Suppressor macrophage (primary cell): ENCODE measurements at regions not wholly inside any gene's neighbourhood (a gene's known extent, or its start where the extent isn't known, plus 50 kb on each side); places are given as distances from the start of the nearest gene placed in this dataset.

Source experiments
- DNase-seq, 4 experiments: peaks; one replicate each; pipeline ENCODE4 v3.0.0-alpha.2; 2020 to 2022

- DNase-seq: no peak
Observed at GRCh38 chr21:20592463-20592862, 405.7 kb upstream of the NCAM2 start.

- no peak for DNase-seq
Observed at GRCh38 chr21:20603236-20603635, 395.0 kb upstream of the NCAM2 start.

GRCh38 chr21:20611008-20611407 is 387.2 kb upstream of the NCAM2 start:
- DNase-seq: no peak

- DNase-seq: no peak
Observed at GRCh38 chr21:20613654-20614053, 384.6 kb upstream of the NCAM2 start.

GRCh38 chr21:20617130-20617529 is 381.1 kb upstream of the NCAM2 start:
- DNase-seq: no peak

GRCh38 chr21:20618878-20619277 is 379.3 kb upstream of the NCAM2 start:
- DNase-seq: no peak

GRCh38 chr21:20627594-20627993 is 370.6 kb upstream of the NCAM2 start:
- DNase-seq: no peak

- DNase-seq: no peak
Observed at GRCh38 chr21:20631633-20632032, 366.6 kb upstream of the NCAM2 start.

- no peak for DNase-seq
Observed at GRCh38 chr21:20639026-20639425, 359.2 kb upstream of the NCAM2 start.

GRCh38 chr21:20641241-20641640 is 357.0 kb upstream of the NCAM2 start:
- DNase-seq: no peak

GRCh38 chr21:20642681-20643080 is 355.5 kb upstream of the NCAM2 start:
- DNase-seq: no peak

GRCh38 chr21:20644552-20644951 is 353.7 kb upstream of the NCAM2 start:
- no peak for DNase-seq

- DNase-seq: no peak
Observed at GRCh38 chr21:20645344-20645743, 352.9 kb upstream of the NCAM2 start.

GRCh38 chr21:20646431-20647165 is 351.6 kb upstream of the NCAM2 start:
- DNase-seq: no peak

- DNase-seq: no peak
Observed at GRCh38 chr21:20647607-20648006, 350.6 kb upstream of the NCAM2 start.

GRCh38 chr21:20649231-20649630 is 349.0 kb upstream of the NCAM2 start:
- no peak for DNase-seq

- DNase-seq: no peak
Observed at GRCh38 chr21:20652846-20653245, 345.4 kb upstream of the NCAM2 start.

- no peak for DNase-seq
Observed at GRCh38 chr21:20661246-20661645, 337.0 kb upstream of the NCAM2 start.

- no peak for DNase-seq
Observed at GRCh38 chr21:20661745-20662422, 336.3 kb upstream of the NCAM2 start.

GRCh38 chr21:20662514-20662913 is 335.7 kb upstream of the NCAM2 start:
- no peak for DNase-seq

GRCh38 chr21:20667931-20668330 is 330.3 kb upstream of the NCAM2 start:
- no peak for DNase-seq

GRCh38 chr21:20685475-20685874 is 312.7 kb upstream of the NCAM2 start:
- no peak for DNase-seq

GRCh38 chr21:20698585-20698984 is 299.6 kb upstream of the NCAM2 start:
- no peak for DNase-seq

- DNase-seq: no peak
Observed at GRCh38 chr21:20701235-20701634, 297.0 kb upstream of the NCAM2 start.
